ENCODE measurements at regions not wholly inside any gene's neighbourhood (a gene's known extent, or its start where the extent isn't known, plus 50 kb on each side); places are given as distances from the start of the nearest gene placed in this dataset.

DNA sequence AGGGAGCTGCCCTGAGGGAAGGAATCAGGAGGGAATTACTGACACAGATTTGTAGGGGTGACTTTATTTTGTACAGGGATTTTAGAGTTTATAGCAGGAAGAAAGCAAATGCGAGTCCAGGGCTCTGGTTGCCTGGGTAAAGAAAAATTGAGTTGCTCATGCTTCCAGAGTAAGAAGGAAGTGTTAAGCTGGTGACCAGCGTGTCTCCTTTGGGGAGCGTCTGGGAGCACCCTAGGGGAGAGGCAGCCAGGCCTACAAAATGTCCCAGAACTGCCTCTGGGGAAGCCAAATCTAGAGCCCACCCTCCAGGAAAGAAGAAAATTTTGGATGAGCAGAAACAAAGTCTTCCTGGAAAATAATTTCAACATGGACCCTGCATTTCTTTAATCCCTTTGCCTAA, 147.0 kb downstream of the VAPA start:
- Histone ChIP-seq H3K4me1 (ENCODE audit: control insufficient read depth, insufficient read depth, low read length) (no peaks in the 10 kb centered on the region), H3K4me3 (ENCODE audit: low read depth, low read length) (no peak overlapping the region), H3K9me3 (ENCODE audit: control insufficient read depth, insufficient read depth, low read depth, low read length) (no peaks in the 10 kb centered on the region), H3K27ac (ENCODE audit: extremely low read depth, low read depth, low read length) (no peak overlapping the region), H3K36me3 (ENCODE audit: control insufficient read depth in 2 of 2, insufficient read depth in 1 of 2, low read length in 2 of 2) (no peaks in the 10 kb centered on the region)
- no peak for TF ChIP-seq ZNF692 (tag by site-specific recombination; IDR thresholded peaks at IDR 0.05)
- TF ChIP-seq REPIN1 (tag by site-specific recombination; IDR thresholded peaks at IDR 0.05; ENCODE audit: low read depth), result no peak
- no peak for TF ChIP-seq GLI2 (tag by site-specific recombination; IDR thresholded peaks at IDR 0.05; ENCODE audit: borderline replicate concordance, low read depth)
- TF ChIP-seq ZBTB21 (tag by site-specific recombination; IDR thresholded peaks at IDR 0.05), result no peak
- ChIA-PET POLR2A (no interaction called here), CTCF (no interaction called here)

DNA sequence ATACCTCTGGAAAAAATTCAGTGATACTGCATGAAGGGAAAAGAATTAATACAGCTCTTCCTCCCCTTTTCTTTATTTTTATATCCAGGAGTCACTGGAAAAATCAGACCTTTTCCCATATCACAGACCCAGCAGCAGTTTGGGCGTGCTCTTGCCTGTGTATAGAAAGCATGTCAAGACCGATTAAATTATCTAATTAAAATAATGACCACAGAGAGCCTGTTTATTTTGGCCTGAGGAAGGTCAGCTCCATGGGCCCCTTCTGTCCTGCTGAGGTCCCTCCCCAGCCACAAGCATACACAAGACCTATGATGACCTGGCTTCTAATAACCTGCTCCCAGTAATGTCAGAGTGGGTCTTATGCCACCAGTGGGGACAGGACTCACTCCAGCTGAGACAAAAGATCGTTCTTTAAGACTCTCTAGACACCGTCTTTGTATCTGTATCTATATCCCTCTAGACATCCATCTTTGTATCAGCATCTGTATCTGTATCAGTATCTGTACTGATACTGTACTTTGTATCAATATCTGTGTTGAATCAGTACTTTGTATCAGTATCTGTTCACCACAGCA, 147.8 kb downstream of the VAPA start:
- H3K36me3 ChIP-seq (ENCODE audit: control insufficient read depth in 2 of 2, insufficient read depth in 1 of 2, low read length in 2 of 2), result no peaks in the 10 kb centered on the region
- H3K9me3 ChIP-seq (ENCODE audit: control insufficient read depth, insufficient read depth, low read depth, low read length), result no peaks in the 10 kb centered on the region
- ChIA-PET CTCF (no interaction called here), POLR2A (no interaction called here)
- TF ChIP-seq ZNF16 (tag by site-specific recombination; IDR thresholded peaks at IDR 0.05; ENCODE audit: low read depth) (no peak), ZNF24 (tag by site-specific recombination; IDR thresholded peaks at IDR 0.05) (no peak), ZNF202 (tag by site-specific recombination; IDR thresholded peaks at IDR 0.05; ENCODE audit: borderline replicate concordance) (no peak), ZBTB44 (tag by site-specific recombination; IDR thresholded peaks at IDR 0.05) (no peak), AEBP2 (tag by site-specific recombination; IDR thresholded peaks at IDR 0.05; ENCODE audit: borderline replicate concordance) (no peak), ZNF394 (tag by site-specific recombination; IDR thresholded peaks at IDR 0.05; ENCODE audit: borderline replicate concordance) (no peak), ZNF175 (tag by site-specific recombination; IDR thresholded peaks at IDR 0.05) (no peak), ZNF548 (tag by site-specific recombination; IDR thresholded peaks at IDR 0.05) (no peak), ZNF23 (tag by site-specific recombination; IDR thresholded peaks at IDR 0.05; ENCODE audit: borderline replicate concordance) (no peak), ZNF221 (tag by site-specific recombination; IDR thresholded peaks at IDR 0.05; ENCODE audit: borderline replicate concordance) (no peak), ZNF335 (tag by site-specific recombination; conservative IDR thresholded peaks at IDR 0.05) (no peak), ZNF549 (tag by site-specific recombination; IDR thresholded peaks at IDR 0.05) (no peak)
- TF ChIP-seq, protein P1, sequence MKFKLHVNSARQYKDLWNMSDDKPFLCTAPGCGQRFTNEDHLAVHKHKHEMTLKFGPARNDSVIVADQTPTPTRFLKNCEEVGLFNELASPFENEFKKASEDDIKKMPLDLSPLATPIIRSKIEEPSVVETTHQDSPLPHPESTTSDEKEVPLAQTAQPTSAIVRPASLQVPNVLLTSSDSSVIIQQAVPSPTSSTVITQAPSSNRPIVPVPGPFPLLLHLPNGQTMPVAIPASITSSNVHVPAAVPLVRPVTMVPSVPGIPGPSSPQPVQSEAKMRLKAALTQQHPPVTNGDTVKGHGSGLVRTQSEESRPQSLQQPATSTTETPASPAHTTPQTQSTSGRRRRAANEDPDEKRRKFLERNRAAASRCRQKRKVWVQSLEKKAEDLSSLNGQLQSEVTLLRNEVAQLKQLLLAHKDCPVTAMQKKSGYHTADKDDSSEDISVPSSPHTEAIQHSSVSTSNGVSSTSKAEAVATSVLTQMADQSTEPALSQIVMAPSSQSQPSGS (tag by site-specific recombination; IDR thresholded peaks at IDR 0.05; ENCODE audit: low read depth), result no peak
- TF ChIP-seq, protein P2, sequence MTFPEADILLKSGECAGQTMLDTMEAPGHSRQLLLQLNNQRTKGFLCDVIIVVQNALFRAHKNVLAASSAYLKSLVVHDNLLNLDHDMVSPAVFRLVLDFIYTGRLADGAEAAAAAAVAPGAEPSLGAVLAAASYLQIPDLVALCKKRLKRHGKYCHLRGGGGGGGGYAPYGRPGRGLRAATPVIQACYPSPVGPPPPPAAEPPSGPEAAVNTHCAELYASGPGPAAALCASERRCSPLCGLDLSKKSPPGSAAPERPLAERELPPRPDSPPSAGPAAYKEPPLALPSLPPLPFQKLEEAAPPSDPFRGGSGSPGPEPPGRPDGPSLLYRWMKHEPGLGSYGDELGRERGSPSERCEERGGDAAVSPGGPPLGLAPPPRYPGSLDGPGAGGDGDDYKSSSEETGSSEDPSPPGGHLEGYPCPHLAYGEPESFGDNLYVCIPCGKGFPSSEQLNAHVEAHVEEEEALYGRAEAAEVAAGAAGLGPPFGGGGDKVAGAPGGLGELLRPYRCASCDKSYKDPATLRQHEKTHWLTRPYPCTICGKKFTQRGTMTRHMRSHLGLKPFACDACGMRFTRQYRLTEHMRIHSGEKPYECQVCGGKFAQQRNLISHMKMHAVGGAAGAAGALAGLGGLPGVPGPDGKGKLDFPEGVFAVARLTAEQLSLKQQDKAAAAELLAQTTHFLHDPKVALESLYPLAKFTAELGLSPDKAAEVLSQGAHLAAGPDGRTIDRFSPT (tag by site-specific recombination; IDR thresholded peaks at IDR 0.05), result no peak
- TF ChIP-seq, protein P3, sequence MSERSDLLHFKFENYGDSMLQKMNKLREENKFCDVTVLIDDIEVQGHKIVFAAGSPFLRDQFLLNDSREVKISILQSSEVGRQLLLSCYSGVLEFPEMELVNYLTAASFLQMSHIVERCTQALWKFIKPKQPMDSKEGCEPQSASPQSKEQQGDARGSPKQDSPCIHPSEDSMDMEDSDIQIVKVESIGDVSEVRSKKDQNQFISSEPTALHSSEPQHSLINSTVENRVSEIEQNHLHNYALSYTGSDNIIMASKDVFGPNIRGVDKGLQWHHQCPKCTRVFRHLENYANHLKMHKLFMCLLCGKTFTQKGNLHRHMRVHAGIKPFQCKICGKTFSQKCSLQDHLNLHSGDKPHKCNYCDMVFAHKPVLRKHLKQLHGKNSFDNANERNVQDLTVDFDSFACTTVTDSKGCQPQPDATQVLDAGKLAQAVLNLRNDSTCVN (tag by site-specific recombination; optimal IDR thresholded peaks at IDR 0.05), result no peak
- H3K4me3 ChIP-seq (ENCODE audit: low read depth, low read length), result no peak overlapping the region
- H3K4me1 ChIP-seq (ENCODE audit: control insufficient read depth, insufficient read depth, low read length), result no peaks in the 10 kb centered on the region
- H3K27ac ChIP-seq (ENCODE audit: extremely low read depth, low read depth, low read length), result no peak overlapping the region
